GM12878 (cell line): ENCODE measurements at regions not wholly inside any gene's neighbourhood (a gene's known extent, or its start where the extent isn't known, plus 50 kb on each side); places are given as distances from the start of the nearest gene placed in this dataset.

ENCODE experiments used
- ATAC-seq: fragments of 200-7000 bp; cut with Tn5 transposase; 3 replicates; pipeline ENCODE4 v1.9.1; 2020; ENCODE audit warnings: mild to moderate bottlenecking, moderate library complexity
- BruUV-seq: library from RNA; stranded (reverse); fragments of 400-500 nt; replicated peaks from 2 replicates; lab custom pipeline; 2021; lab: Mats Ljungman, UMichigan
- CTCF ChIA-PET: fragments of 300-600 bp; sonication (Branson Sonifier 250); formaldehyde crosslinking; extraction: SDS; loops from one replicate; lab custom pipeline; 2021; ENCODE audit warnings: inconsistent platforms; lab: Yijun Ruan, JAX
- POLR2A ChIA-PET: fragments of 350-600 bp; formaldehyde crosslinking; extraction: SDS; loops from one replicate; lab custom pipeline; 2021; ENCODE audit warnings: inconsistent platforms; lab: Charles Lee
- RAD21 ChIA-PET: fragments of 300-600 bp; sonication (Branson Sonifier 250); formaldehyde crosslinking; loops from one replicate; lab custom pipeline; 2023; ENCODE audit warnings: antibody characterized with exemption; ENCODE audit not compliant: unreplicated experiment; lab: Charles Lee
- SMC1A ChIA-PET: fragments of 300-600 bp; sonication (Branson Sonifier 250); formaldehyde crosslinking; loops from one replicate; lab custom pipeline; 2023; ENCODE audit not compliant: unreplicated experiment, uncharacterized antibody; lab: Charles Lee
- DNase-seq: peaks from one replicate; pipeline ENCODE4 v3.0.0-alpha.2; 2011; ENCODE audit warnings: low read depth, low spot score
- FAIRE-seq: peaks from 3 replicates; lab custom pipeline; 2011; peaks lifted over from hg19 to GRCh38; lab: Jason Lieb, UNC
- H2AFZ ChIP-seq: 2 replicates; pipeline ENCODE4 v1.6.0; 2011; ENCODE audit warnings: low read depth, low read length, control low read depth; ENCODE audit not compliant: control insufficient read depth
- H3K27ac ChIP-seq: 2 replicates; pipeline ENCODE4 v1.5.1; 2011; ENCODE audit warnings: control low read depth; ENCODE audit not compliant: control insufficient read depth, insufficient read depth
- H3K27me3 ChIP-seq, 2 experiments: replicated peaks in 1 of 2; 2 replicates each; pipeline versions ENCODE4 v1.6.0 to v1.6.1; 2011; ENCODE audit warnings: low read length in 1 of 2; ENCODE audit not compliant: control insufficient read depth in 2 of 2, insufficient read depth in 2 of 2
- H3K36me3 ChIP-seq, 2 experiments: 2 replicates each; pipeline ENCODE4 v1.5.1; 2011; ENCODE audit warnings: low read length in 1 of 2; ENCODE audit not compliant: control insufficient read depth in 2 of 2, insufficient read depth in 2 of 2
- H3K4me1 ChIP-seq: 2 replicates; pipeline ENCODE4 v1.6.1; 2011; ENCODE audit warnings: mild to moderate bottlenecking, low read length, moderate library complexity, mixed read lengths; ENCODE audit not compliant: control insufficient read depth, insufficient read depth
- H3K4me2 ChIP-seq: 2 replicates; pipeline ENCODE4 v1.6.0; 2011; ENCODE audit warnings: control low read depth; ENCODE audit not compliant: control insufficient read depth, insufficient read depth
- H3K4me3 ChIP-seq: fragments of 200-600 bp; sonication (generic); 2 replicates; pipeline ENCODE4 v1.5.1; 2016
- H3K79me2 ChIP-seq: 2 replicates; pipeline ENCODE4 v1.6.0; 2011; ENCODE audit warnings: low read length; ENCODE audit not compliant: control insufficient read depth, insufficient read depth
- H3K9ac ChIP-seq: 2 replicates; pipeline ENCODE4 v1.8.0; 2011; ENCODE audit warnings: low read length, control low read depth, mixed read lengths; ENCODE audit not compliant: control insufficient read depth, insufficient read depth
- H3K9me3 ChIP-seq: replicated peaks from 3 replicates; pipeline ENCODE4 v1.5.1; 2011; ENCODE audit warnings: mild to moderate bottlenecking, low read length; ENCODE audit not compliant: control insufficient read depth, insufficient read depth
- H4K20me1 ChIP-seq: 2 replicates; pipeline ENCODE4 v1.6.0; 2011; ENCODE audit not compliant: control insufficient read depth, insufficient read depth
- EGR1 ChIP-seq, 2 experiments: IDR thresholded peaks; 1 replicate in 1 of 2; 2 replicates in 1 of 2; pipeline ENCODE4 v1.6.1; 2011 to 2012; ENCODE audit warnings: low read depth in 2 of 2, low read length in 2 of 2, borderline replicate concordance in 1 of 2, mild to moderate bottlenecking in 1 of 2, moderate library complexity in 1 of 2
- HCFC1 ChIP-seq: fragments of 150-350 bp; IDR thresholded peaks from 2 replicates; pipeline ENCODE4 v1.6.1; 2014; ENCODE audit warnings: low read length
- LARP7 ChIP-seq: fragments of 450-650 bp; IDR thresholded peaks from 2 replicates; pipeline ENCODE4 v1.6.1; 2017; ENCODE audit warnings: mild to moderate bottlenecking
- NFXL1 ChIP-seq: fragments of 450-650 bp; IDR thresholded peaks from 2 replicates; pipeline ENCODE4 v1.6.1; 2017; ENCODE audit warnings: antibody characterized with exemption, mild to moderate bottlenecking, borderline replicate concordance
- PAX8 ChIP-seq: fragments of 450-650 bp; IDR thresholded peaks from 2 replicates; pipeline ENCODE4 v1.6.1; 2017; ENCODE audit warnings: mild to moderate bottlenecking, moderate library complexity
- POLR2AphosphoS2 ChIP-seq: IDR thresholded peaks from 2 replicates; pipeline ENCODE4 v1.6.1; 2011; ENCODE audit warnings: low read depth, mild to moderate bottlenecking, low read length, improper control_type of control experiment, moderate library complexity
- POLR2AphosphoS5 ChIP-seq: IDR thresholded peaks from 2 replicates; pipeline ENCODE4 v1.6.1; 2011; ENCODE audit warnings: mild to moderate bottlenecking, low read length, inconsistent platforms
- RELA ChIP-seq: fragments of 450-650 bp; IDR thresholded peaks from 2 replicates; pipeline ENCODE4 v1.8.0; 2014; ENCODE audit warnings: borderline replicate concordance; ENCODE audit not compliant: partially characterized antibody
- RUNX3 ChIP-seq: IDR thresholded peaks from 2 replicates; pipeline ENCODE4 v1.6.1; 2012; ENCODE audit warnings: low read length, inconsistent platforms
- SIN3A ChIP-seq: IDR thresholded peaks from 2 replicates; pipeline ENCODE4 v1.6.1; 2012; ENCODE audit warnings: low read depth, low read length, improper control_type of control experiment
- SMAD5 ChIP-seq: IDR thresholded peaks from 2 replicates; pipeline ENCODE4 v1.6.1; 2016; ENCODE audit warnings: antibody characterized with exemption, low read depth
- TCF7 ChIP-seq: IDR thresholded peaks from 2 replicates; pipeline ENCODE4 v1.6.1; 2014; ENCODE audit warnings: antibody characterized with exemption, borderline replicate concordance
- ZBTB33 ChIP-seq: fragments of 450-650 bp; IDR thresholded peaks from 2 replicates; pipeline ENCODE4 v1.6.1; 2017; ENCODE audit warnings: mild to moderate bottlenecking
- ZBTB40 ChIP-seq: fragments of 450-650 bp; IDR thresholded peaks from 2 replicates; pipeline ENCODE4 v1.6.1; 2016; ENCODE audit warnings: mild to moderate bottlenecking, moderate library complexity, borderline replicate concordance
- ZNF687 ChIP-seq: fragments of 450-650 bp; IDR thresholded peaks from 2 replicates; pipeline ENCODE4 v1.6.1; 2017; ENCODE audit warnings: mild to moderate bottlenecking, moderate library complexity
- WGBS: methylation state at CpG from one replicate; pipeline ENCODE4 v1.1.6; 2016; ENCODE audit warnings: low lambda C conversion rate; ENCODE audit not compliant: insufficient replicate concordance, insufficient coverage; ENCODE audit errors: missing lambda C conversion rate; 5-methylcytosine and 5-hydroxymethylcytosine counted together
- in situ Hi-C: fragments of 300-500 bp; cut with MboI; formaldehyde crosslinking; loops from 9 replicates; pipeline ENCODE4 v1.14.3; 2018; ENCODE audit warnings: mixed read lengths
- intact Hi-C: fragments of 100-400 bp; cut with micrococcal nuclease; formaldehyde crosslinking; loops from one replicate; pipeline ENCODE4 v1.14.2; 2022; ENCODE audit not compliant: unreplicated experiment

- H3K79me2 ChIP-seq, result no peaks in the 10 kb centered on the region
- SMC1A ChIA-PET, result no interaction called here
- H3K27me3 ChIP-seq, result no peaks in the 10 kb centered on the region
- no peak for TF ChIP-seq ZBTB33
- no peak for TF ChIP-seq EGR1 (IDR thresholded peaks at IDR 0.05; ENCODE audit: borderline replicate concordance in 1 of 2, low read depth in 2 of 2, low read length in 2 of 2)
- no peak for TF ChIP-seq ZBTB40
- TF ChIP-seq ZNF687, result no peak
- TF ChIP-seq RELA, result no peak
- TF ChIP-seq RUNX3, result no peak
- TF ChIP-seq PAX8, result no peak
- no peak for TF ChIP-seq TCF7
- TF ChIP-seq POLR2AphosphoS5, result no peak
- TF ChIP-seq LARP7, result no peak
- no peak for TF ChIP-seq SIN3A
- TF ChIP-seq SMAD5, result no peak
- no peak for TF ChIP-seq NFXL1
- no peak for TF ChIP-seq POLR2AphosphoS2
- no peak for TF ChIP-seq HCFC1
- TF ChIP-seq, all 136 proteins: peak for 0
- no TSS peak for BruUV-seq
- intact Hi-C loops, result no loop called here
- Histone ChIP-seq H3K9me3 (no peaks in the 10 kb centered on the region), H3K27ac (no peak overlapping the region), H3K4me2 (no peak overlapping the region), H3K36me3 (no peaks in the 10 kb centered on the region), H3K9ac (no peak overlapping the region), H4K20me1 (no peaks in the 10 kb centered on the region), H3K4me3 (no peak overlapping the region), H2AFZ (no peak overlapping the region), H3K4me1 (no peaks in the 10 kb centered on the region)
- RAD21 ChIA-PET, result no interaction called here
- FAIRE-seq, result no peak
- 33% methylated on average over 3 of the region's 3 CpGs for WGBS
- POLR2A ChIA-PET, result no interaction called here
- in situ Hi-C loops, result no loop called here
- CTCF ChIA-PET, result no interaction called here
- no peak for DNase-seq
- ATAC-seq, result no peak
Observed at GRCh38 chr13:37277435-37278144, 172.1 kb upstream of the CSNK1A1L start.
